HG02798 (cell line): ENCODE measurements at regions not wholly inside any gene's neighbourhood (a gene's known extent, or its start where the extent isn't known, plus 50 kb on each side); places are given as distances from the start of the nearest gene placed in this dataset.
"Not testable (repeated sequence)": the region's sequence is repeated elsewhere in the genome, so short reads cannot be mapped to it uniquely, and the experiment has no call there.

Experiments used
- ATAC-seq: cut with Tn5 transposase; IDR thresholded peaks from one replicate; pipeline ENCODE4 v1.9.1; 2021; ENCODE audit warnings: mild to moderate bottlenecking; ENCODE audit not compliant: unreplicated experiment, poor library complexity

DNA sequence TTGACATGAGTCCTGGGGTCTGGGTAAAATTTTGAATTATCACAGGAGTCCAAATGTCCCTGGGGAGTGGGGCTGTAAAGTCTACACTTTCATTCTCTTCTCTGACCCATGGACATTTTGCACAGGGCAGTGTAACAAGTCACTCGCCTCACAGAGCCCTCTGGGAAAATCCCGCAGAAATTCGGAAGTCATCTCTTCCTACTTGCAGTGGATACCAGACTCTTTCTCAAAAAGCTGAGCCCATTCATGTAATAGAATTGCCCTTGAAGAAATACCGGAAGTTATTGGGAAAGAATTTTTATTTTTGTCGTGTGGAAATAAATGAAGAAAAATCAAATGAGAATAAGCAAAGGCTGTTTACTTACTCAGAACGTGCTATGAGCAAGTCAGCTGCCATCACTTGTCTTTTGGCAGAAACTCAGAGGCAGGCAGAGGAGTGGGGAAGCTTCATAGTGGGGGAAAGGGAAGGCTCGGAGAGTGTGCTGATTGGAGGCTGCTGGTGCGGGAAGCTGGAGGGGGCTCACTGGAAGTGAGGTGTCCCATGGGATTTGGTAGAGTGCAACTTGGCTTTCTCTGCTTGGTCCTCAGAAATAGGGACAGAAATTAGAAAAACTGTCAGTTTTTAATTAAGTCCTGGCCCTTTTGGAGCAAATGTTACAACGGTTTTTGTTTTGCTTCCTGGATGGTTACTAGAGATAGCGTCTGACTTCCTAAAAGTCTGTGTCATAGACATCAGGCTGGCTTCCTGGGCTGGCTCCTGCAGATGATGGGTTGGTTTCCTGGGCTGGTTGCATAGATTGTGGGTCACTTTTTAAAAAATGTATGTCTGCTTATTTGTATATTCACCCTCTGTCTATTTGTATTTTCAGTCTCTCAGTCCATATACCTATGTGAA lies 79.8 kb upstream of the EEF1E1 start:
- no peak for ATAC-seq

DNA sequence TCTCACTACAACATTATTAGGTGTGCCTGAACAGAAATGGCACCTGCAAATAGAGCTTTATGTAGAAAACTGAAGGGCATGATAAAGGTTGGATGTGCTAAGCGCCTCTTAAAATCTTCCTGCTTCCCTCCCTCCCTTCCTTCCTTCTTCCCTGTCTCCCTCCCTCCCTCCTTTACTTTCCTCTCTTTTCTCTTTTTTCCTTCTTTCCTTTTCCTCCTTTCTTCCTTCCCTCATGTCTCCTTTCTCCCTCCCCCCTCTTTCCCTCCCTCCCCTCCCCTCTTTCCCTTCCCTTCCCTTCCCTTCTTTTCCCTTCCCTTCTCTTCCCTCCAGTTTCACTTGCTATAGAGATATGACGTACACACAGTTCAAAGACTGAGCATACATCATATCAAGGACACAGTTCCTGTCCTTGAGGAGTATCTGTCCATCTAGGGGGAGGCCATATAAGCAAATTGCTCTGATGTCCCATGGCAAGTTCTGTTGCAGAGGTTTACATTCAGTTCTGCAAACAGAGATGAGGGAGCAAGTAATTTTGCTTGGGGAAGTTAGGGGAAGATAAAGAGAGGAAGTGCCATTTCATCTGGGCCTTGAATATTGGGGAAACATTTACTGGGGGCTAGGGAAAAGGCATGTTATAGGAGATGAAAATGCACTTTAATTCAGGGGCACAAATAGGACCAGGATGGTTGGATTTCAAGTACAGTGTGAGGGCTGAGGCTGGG lies 79.0 kb upstream of the EEF1E1 start:
- no peak for ATAC-seq

DNA sequence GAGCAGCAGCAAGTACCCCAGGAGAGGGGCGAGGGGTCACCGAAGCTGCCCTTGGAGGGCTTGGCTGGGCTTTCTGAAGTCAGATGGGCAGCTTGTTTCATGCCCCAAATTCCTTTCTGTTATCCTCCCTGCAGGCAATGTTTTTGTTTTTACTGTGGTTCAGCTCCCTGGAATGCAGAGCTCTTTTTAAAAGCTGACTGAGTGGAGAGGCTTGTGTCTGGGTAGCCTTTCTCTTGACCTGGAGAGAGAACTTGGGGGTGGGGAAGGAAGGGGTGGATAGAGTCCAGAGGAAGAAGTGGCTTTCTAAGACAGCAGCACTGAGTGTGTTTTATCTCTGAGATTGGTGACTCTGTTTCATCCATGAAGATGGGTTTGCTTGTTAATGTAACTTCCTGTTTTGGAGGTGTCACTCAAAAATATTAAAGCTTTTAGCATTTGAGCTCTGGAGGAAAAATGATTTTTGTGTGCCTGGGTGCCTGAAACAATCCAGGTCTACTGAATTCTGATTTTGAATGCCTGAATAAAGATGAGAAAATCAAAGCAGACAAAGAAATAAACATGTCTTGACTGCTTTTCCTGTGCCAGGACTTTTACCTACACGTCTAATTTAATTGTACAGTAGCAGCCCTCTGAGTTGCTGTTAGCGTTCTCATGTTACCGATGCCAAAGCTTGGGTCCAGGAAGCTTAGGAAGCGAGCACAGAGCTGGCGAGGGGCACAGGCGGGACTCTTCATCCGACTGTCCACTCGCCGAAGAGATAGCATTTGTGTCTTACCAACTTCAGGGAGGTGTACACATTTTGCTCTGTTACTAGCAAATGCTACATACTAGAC lies 78.2 kb upstream of the EEF1E1 start:
- ATAC-seq: no peak

DNA sequence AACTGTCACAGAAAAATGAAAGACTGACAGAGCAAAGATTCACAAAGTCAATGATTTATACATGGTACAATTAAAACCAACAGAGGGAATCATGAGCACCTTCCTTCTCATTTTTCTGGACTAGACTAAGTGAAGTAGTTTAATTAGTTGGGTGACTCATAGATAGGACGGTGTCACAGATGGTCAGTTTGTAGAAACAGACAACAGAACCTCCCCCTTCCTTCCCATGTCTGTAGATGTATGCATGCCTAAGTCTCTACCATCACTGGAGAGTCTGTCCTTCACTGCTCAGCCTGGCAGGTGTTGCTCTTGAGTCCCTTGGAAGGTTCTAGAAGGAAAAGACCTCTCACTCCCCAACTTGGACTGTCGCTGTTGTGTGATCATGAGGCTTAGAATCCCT lies 75.4 kb upstream of the EEF1E1 start:
- ATAC-seq: no peak

GRCh38 chr6:8175046-8175777 lies 72.9 kb upstream of the EEF1E1 start:
- ATAC-seq: no peak

GRCh38 chr6:8174571-8174970 lies 72.2 kb upstream of the EEF1E1 start:
- no peak for ATAC-seq

GRCh38 chr6:8172530-8172929 lies 70.2 kb upstream of the EEF1E1 start:
- ATAC-seq: no peak

- ATAC-seq: no peak
Measured at GRCh38 chr6:8170754-8171153, 68.4 kb upstream of the EEF1E1 start.

- no peak for ATAC-seq
Measured at GRCh38 chr6:8170245-8170644, 67.9 kb upstream of the EEF1E1 start.

DNA sequence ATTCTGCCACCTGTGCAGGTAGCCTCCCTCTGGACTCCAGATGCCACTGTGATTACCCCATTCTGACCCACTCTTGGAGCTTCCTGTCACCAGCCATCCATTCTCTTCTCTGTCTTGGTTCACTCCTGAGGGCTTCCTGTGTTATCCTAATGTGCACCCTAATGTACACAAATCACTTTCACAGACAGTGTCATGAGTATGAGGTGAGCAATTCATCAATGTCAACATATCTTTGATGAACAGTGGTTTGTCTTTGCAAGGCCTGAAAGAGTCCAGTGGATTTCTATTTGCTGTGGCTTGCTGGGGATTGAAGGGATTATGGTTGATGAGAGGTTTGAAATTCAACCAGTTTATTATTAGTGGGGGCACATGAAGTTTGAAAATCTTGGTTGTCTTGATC lies 63.8 kb upstream of the EEF1E1 start:
- no peak for ATAC-seq

GRCh38 chr6:8165008-8165407 lies 62.7 kb upstream of the EEF1E1 start:
- ATAC-seq: not testable (repeated sequence)

DNA sequence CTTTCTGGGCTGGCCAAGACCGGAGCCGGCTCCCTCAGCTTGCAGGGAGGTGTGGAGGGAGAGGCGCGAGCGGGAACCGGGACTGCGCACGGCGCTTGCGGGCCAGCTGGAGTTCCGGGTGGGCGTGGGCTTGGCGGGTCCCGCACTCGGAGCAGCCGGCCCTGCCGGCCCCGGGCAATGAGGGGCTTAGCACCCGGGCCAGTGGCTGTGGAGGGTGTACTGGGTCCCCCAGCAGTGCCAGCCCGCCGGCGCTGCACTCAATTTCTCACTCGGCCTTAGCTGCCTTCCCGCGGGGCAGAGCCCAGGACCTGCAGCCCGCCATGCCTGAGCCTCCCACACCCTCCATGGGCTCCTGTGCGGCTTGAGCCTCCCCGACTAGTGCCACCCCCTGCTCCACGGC lies 61.9 kb upstream of the EEF1E1 start:
- not testable (repeated sequence) for ATAC-seq

DNA sequence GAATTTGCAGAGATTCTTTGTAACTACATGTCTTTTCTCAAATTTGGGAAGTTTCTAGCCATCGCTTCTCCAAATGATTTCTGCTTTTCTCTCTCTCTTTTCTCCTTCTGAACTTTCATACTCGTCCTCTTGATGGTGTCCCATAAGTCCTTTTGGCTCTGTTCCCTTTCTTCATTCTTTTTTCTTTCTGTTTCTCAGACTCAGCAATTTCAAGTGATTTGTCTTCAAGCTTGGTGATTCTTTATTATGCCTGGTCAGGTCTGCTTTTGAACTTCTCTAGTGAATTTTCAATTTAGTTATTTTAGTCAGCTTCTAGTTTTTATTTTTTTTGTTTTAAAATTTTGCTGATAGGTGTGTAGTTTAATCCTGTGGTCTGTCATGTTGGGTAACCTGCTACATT lies 57.6 kb upstream of the EEF1E1 start:
- ATAC-seq: no peak

DNA sequence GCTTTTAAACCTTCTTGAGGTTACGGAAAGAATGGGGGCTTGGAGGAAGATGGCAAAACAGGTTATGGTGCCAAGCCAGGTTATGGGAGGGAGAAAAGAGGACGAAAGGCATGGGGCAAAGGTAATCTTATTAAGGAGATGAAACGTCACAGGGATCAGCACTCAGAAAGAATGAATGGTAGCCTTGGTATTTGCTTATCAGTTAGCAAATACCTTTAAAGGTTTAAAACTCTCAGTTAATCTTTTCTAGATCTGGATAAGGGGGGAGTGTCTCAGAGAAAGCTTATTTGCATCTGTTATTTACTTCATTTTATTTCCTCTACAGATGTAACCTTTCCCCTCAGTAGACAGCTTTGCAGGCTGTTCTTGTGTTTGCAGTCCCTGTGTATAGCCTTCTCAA lies 55.5 kb upstream of the EEF1E1 start:
- ATAC-seq: no peak

- ATAC-seq: no peak
Measured at GRCh38 chr6:8155259-8156012, 53.1 kb upstream of the EEF1E1 start.
